PC-3 (cell line): ENCODE measurements at regions not wholly inside any gene's neighbourhood (a gene's known extent, or its start where the extent isn't known, plus 50 kb on each side); places are given as distances from the start of the nearest gene placed in this dataset.

ENCODE experiments used
- ATAC-seq: fragments of 200-7000 bp; cut with Tn5 transposase; 2 replicates; pipeline ENCODE4 v1.9.1; 2020; ENCODE audit warnings: mild to moderate bottlenecking, moderate library complexity
- BruUV-seq: library from RNA; stranded (reverse); fragments of 400-500 nt; replicated peaks from 2 replicates; lab custom pipeline; 2021; lab: Mats Ljungman, UMichigan
- CTCF ChIA-PET: fragments of 300-600 bp; sonication (Branson Sonifier 250); formaldehyde crosslinking; loops from one replicate; lab custom pipeline; 2022; ENCODE audit warnings: antibody characterized with exemption; lab: Charles Lee
- POLR2A ChIA-PET: fragments of 300-600 bp; sonication (Branson Sonifier 250); formaldehyde crosslinking; loops from one replicate; lab custom pipeline; 2022; ENCODE audit warnings: antibody characterized with exemption; ENCODE audit not compliant: unreplicated experiment; lab: Charles Lee
- DNase-seq: peaks from one replicate; pipeline ENCODE4 v3.0.0-alpha.2; 2015
- H2AFZ ChIP-seq: fragments of 300-600 bp; sonication (generic); 2 replicates; pipeline ENCODE4 v1.6.0; 2016; ENCODE audit warnings: antibody characterized with exemption, low read length
- H3F3A ChIP-seq: fragments of 300-600 bp; sonication (generic); one replicate; pipeline ENCODE4 v1.6.0; 2017; ENCODE audit warnings: antibody characterized with exemption, low read length, control low read depth, mild to moderate bottlenecking; ENCODE audit not compliant: unreplicated experiment
- H3K27ac ChIP-seq: fragments of 300-600 bp; sonication (generic); 2 replicates; pipeline ENCODE4 v1.5.1; 2016; ENCODE audit warnings: mild to moderate bottlenecking, low read length
- H3K27me3 ChIP-seq: fragments of 300-600 bp; sonication (generic); 2 replicates; pipeline ENCODE4 v1.6.1; 2016; ENCODE audit warnings: low read length, mixed read lengths
- H3K36me3 ChIP-seq: fragments of 300-600 bp; sonication (generic); 2 replicates; pipeline ENCODE4 v1.6.1; 2016; ENCODE audit warnings: low read depth, mixed run types, low read length, mixed read lengths
- H3K4me1 ChIP-seq: fragments of 300-600 bp; sonication (generic); 2 replicates; pipeline ENCODE4 v1.5.1; 2016; ENCODE audit warnings: low read length; ENCODE audit not compliant: insufficient read depth
- H3K4me2 ChIP-seq: fragments of 300-600 bp; sonication (generic); 2 replicates; pipeline ENCODE4 v1.6.0; 2016; ENCODE audit warnings: low read length
- H3K4me3 ChIP-seq: fragments of 300-600 bp; sonication (generic); 2 replicates; pipeline ENCODE4 v1.5.1; 2016; ENCODE audit warnings: mild to moderate bottlenecking, low read length, mixed read lengths
- H3K79me2 ChIP-seq: fragments of 300-600 bp; sonication (generic); 2 replicates; pipeline ENCODE4 v1.6.1; 2017; ENCODE audit warnings: low read length, mixed read lengths
- H3K9ac ChIP-seq: fragments of 300-600 bp; sonication (generic); 2 replicates; pipeline ENCODE4 v1.6.0; 2016; ENCODE audit warnings: mild to moderate bottlenecking, low read length
- H3K9me2 ChIP-seq: fragments of 300-600 bp; sonication (generic); replicated peaks from 2 replicates; pipeline ENCODE4 v1.6.1; 2016; ENCODE audit warnings: mixed run types, low read length, mixed read lengths
- H3K9me3 ChIP-seq: fragments of 300-600 bp; sonication (generic); 2 replicates; pipeline ENCODE4 v1.6.1; 2016; ENCODE audit warnings: low read length, mixed read lengths
- H4K20me1 ChIP-seq: fragments of 300-600 bp; sonication (generic); 2 replicates; pipeline ENCODE4 v1.6.1; 2016; ENCODE audit warnings: low read length, mixed read lengths
- EZH2 ChIP-seq: fragments of 300-600 bp; sonication (generic); IDR thresholded peaks from one replicate; pipeline ENCODE4 v1.6.1; 2017; ENCODE audit warnings: antibody characterized with exemption, mild to moderate bottlenecking, low read length; ENCODE audit not compliant: unreplicated experiment
- EZH2phosphoT487 ChIP-seq: fragments of 300-600 bp; sonication (generic); IDR thresholded peaks from 2 replicates; pipeline ENCODE4 v1.6.1; 2018; ENCODE audit warnings: mild to moderate bottlenecking, antibody characterized with exemption, low read length, borderline replicate concordance
- intact Hi-C: fragments of 100-400 bp; cut with micrococcal nuclease; formaldehyde crosslinking; loops from 2 replicates; pipeline ENCODE4 v1.9.0; 2023
- TF ChIP-seq, protein P1 (sequence below): fragments of 300-600 bp; sonication (generic); conservative IDR thresholded peaks from 2 replicates; pipeline ENCODE4 v1.5.1; 2017; ENCODE audit warnings: antibody characterized with exemption, low read depth, mild to moderate bottlenecking, low read length

DNA sequence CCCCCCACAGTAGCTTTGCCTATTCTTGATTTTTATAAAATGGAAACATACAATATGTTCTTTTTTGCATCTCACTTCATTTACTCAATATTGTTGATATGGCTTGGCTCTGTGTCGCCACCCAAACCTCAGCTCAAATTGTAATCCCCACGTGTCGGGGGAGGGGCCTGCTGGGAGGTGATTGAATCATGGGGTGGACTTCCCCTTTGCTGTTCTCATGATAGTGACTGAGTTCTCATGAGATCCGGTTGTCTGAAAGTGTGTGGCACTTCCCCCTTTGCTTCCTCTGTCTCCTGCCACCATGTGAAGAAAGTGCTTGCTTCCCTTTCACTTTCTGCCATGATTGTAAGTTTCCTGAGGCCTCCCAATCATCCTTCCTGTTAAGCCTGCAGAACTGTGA lies 431.3 kb downstream of the MN1 start:
- no peaks in the 10 kb centered on the region for H4K20me1 ChIP-seq
- H3K27me3 ChIP-seq: peaks cover 28% of the 10 kb centered on the region
- TF ChIP-seq, protein P1, sequence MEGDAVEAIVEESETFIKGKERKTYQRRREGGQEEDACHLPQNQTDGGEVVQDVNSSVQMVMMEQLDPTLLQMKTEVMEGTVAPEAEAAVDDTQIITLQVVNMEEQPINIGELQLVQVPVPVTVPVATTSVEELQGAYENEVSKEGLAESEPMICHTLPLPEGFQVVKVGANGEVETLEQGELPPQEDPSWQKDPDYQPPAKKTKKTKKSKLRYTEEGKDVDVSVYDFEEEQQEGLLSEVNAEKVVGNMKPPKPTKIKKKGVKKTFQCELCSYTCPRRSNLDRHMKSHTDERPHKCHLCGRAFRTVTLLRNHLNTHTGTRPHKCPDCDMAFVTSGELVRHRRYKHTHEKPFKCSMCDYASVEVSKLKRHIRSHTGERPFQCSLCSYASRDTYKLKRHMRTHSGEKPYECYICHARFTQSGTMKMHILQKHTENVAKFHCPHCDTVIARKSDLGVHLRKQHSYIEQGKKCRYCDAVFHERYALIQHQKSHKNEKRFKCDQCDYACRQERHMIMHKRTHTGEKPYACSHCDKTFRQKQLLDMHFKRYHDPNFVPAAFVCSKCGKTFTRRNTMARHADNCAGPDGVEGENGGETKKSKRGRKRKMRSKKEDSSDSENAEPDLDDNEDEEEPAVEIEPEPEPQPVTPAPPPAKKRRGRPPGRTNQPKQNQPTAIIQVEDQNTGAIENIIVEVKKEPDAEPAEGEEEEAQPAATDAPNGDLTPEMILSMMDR: no peak
- no peak for TF ChIP-seq EZH2
- TF ChIP-seq EZH2phosphoT487: no peak
- no peaks in the 10 kb centered on the region for H3K36me3 ChIP-seq
- intact Hi-C loops: no loop called here
- no peak for ATAC-seq
- BruUV-seq: no TSS peak
- no peaks in the 10 kb centered on the region for H3K9me2 ChIP-seq
- no peak overlapping the region for H2AFZ ChIP-seq
- H3K27ac ChIP-seq: no peak overlapping the region
- H3K4me3 ChIP-seq: no peak overlapping the region
- ChIA-PET CTCF (interaction anchor here (0.5 kb wide), 1 partner anchor 618 kb away, joined by 4 read pairs; no protein-coding TSS in a partner anchor), POLR2A (no interaction called here)
- no peaks in the 10 kb centered on the region for H3K4me1 ChIP-seq
- H3K9me3 ChIP-seq: no peaks in the 10 kb centered on the region
- no peak overlapping the region for H3K9ac ChIP-seq
- H3K79me2 ChIP-seq: no peaks in the 10 kb centered on the region
- H3F3A ChIP-seq: no peaks in the 10 kb centered on the region
- DNase-seq: no peak
- H3K4me2 ChIP-seq: no peak overlapping the region

GRCh38 chr22:27370987-27371386 lies 430.6 kb downstream of the MN1 start:
- CTCF ChIA-PET: no interaction called here
- no peak overlapping the region for H3K4me2 ChIP-seq
- no TSS peak for BruUV-seq
- TF ChIP-seq, protein P1: no peak
- TF ChIP-seq EZH2 (no peak), EZH2phosphoT487 (no peak)
- no peaks in the 10 kb centered on the region for H3K9me3 ChIP-seq
- no peaks in the 10 kb centered on the region for H3K36me3 ChIP-seq
- no peaks in the 10 kb centered on the region for H3F3A ChIP-seq
- H3K79me2 ChIP-seq: no peaks in the 10 kb centered on the region
- H4K20me1 ChIP-seq: no peaks in the 10 kb centered on the region
- no peak overlapping the region for H2AFZ ChIP-seq
- DNase-seq (no peak), ATAC-seq (no peak)
- intact Hi-C loops: no loop called here
- no peak overlapping the region for H3K4me3 ChIP-seq
- POLR2A ChIA-PET: no interaction called here
- no peaks in the 10 kb centered on the region for H3K9me2 ChIP-seq
- H3K27ac ChIP-seq: no peak overlapping the region
- peaks cover 21% of the 10 kb centered on the region for H3K27me3 ChIP-seq
- no peak overlapping the region for H3K9ac ChIP-seq
- H3K4me1 ChIP-seq: no peaks in the 10 kb centered on the region

DNA sequence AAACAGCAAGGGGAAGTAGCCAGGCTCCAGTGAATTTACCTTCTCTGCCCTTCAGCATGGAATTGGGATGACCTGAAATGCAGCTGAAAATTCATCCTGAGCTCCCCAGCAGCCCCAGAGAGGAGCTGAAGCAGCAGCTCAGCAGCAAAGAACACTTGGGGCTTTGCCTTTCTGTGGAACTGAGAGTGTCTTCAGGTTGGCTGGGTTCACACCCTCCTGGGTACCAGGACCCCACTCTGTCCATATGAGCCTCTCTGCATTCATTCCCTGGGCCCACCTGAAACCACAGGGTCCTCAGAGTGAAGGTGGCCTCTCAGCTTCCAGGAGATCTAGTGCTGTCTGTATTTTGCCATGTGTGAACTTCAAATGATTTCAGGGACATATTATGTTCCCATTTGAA lies 429.2 kb downstream of the MN1 start:
- no peak overlapping the region for H2AFZ ChIP-seq
- H3K9ac ChIP-seq: no peak overlapping the region
- POLR2A ChIA-PET: no interaction called here
- H3K9me2 ChIP-seq: no peaks in the 10 kb centered on the region
- no peak for TF ChIP-seq EZH2
- no peak for TF ChIP-seq EZH2phosphoT487
- TF ChIP-seq, protein P1: no peak
- H3K27ac ChIP-seq: no peak overlapping the region
- H3K27me3 ChIP-seq: peaks cover 8% of the 10 kb centered on the region
- no peak overlapping the region for H3K4me3 ChIP-seq
- no peaks in the 10 kb centered on the region for H4K20me1 ChIP-seq
- no peaks in the 10 kb centered on the region for H3K4me1 ChIP-seq
- BruUV-seq: no TSS peak
- H3K9me3 ChIP-seq: no peaks in the 10 kb centered on the region
- ATAC-seq (no peak), DNase-seq (no peak)
- no peaks in the 10 kb centered on the region for H3K36me3 ChIP-seq
- CTCF ChIA-PET: no interaction called here
- no peak overlapping the region for H3K4me2 ChIP-seq
- no peaks in the 10 kb centered on the region for H3F3A ChIP-seq
- H3K79me2 ChIP-seq: no peaks in the 10 kb centered on the region
- intact Hi-C loops: no loop called here
